ENCODE measurements at regions not wholly inside any gene's neighbourhood (a gene's known extent, or its start where the extent isn't known, plus 50 kb on each side); places are given as distances from the start of the nearest gene placed in this dataset.
A peak's percentile ranks its signal among the peaks of the same experiment; 100 is the strongest.

DNA sequence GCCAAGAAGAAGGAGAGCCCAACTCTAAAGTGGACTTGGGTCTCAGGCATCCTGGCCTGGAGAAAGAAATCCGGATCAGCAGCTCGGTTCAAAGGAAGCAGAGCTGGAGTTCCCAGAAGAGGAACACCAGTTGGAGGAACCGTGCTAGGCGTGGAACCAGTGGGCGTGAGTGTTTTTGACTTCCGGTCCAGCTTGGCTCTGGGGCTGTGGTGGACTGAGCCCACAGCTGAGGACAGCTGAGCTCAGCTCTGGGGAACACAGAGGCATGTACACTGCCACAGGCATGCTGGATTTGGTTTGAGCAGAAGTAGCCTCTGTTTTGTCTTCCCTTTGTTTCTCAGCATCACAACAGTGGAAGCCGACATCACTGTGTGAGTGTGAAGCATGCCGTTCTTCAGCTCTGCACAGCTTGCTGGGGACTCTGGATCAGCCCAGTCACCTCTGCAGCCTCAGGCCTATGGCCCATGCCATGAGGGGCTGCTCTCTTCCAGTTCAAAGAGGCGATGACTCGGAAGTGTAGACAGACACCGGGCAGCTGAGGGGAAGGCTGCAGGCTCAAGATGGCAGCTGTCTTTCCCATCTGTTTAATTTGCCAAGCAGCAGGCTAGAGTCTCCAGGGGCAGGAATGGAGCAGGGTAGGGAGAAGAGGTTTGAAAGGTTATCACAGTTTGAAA lies 185.8 kb upstream of the UBE3A start:
- Mint-ChIP-seq H3K9me3 (peaks cover 5 to 25% of the 10 kb centered on the region in 2 donors), H3K27me3 (peaks cover 19% of the 10 kb centered on the region)

DNA sequence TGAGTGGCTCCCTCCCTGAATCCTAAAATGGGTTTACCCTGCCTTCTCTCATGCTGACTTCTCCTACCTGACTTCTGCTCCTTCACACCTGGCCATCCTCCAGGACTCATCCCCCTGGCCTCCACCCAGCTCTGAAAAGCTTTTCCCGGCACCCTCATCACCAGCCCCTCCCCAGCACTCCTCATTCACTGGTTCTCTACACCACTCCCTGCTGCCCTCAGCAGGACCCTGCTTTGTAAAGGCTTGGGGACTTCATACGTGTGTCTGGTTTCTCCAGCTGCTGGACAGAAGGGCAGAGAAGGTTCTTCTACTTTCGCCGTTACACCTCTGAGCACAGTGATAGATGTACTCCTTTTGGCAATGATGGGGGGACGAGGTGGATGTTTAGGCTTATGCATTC lies 184.9 kb upstream of the UBE3A start:
- ATAC-seq, result no peak

More for the DNA sequence above, 185.8 kb upstream of the UBE3A start:
- H3K4me3 Mint-ChIP-seq, result no peak overlapping the region
- H3K27ac Mint-ChIP-seq, result no peak overlapping the region
- DNase-seq (no peak), ATAC-seq (no peak)
- H3K4me1 Mint-ChIP-seq, result no peaks in the 10 kb centered on the region

DNA sequence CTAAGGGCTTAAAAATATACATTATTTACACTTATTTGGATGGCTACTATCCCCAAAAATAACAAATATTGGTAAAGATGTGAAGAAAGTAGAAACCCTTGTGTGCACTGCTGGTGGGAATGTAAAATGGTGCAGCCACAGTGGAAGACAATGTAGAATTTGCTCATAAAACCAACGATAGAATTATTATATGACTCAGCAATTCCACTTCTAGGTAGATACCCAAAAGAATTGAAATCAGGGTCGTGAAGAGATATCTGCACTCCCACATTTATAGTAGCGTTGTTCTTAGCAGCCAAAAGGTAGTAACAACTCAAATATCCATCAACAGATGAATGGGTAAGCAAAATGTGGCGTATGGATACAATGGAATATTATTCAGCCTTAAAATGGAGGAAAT lies 181.6 kb upstream of the UBE3A start:
- no peak overlapping the region for H3K27ac Mint-ChIP-seq
- ATAC-seq (no peak), DNase-seq (no peak)
- H3K4me1 Mint-ChIP-seq, result no peaks in the 10 kb centered on the region
- peaks cover 5% of the 10 kb centered on the region for H3K27me3 Mint-ChIP-seq
- no peak overlapping the region for H3K4me3 Mint-ChIP-seq
- peaks cover 4 to 13% of the 10 kb centered on the region in 2 donors for H3K9me3 Mint-ChIP-seq

More for the DNA sequence above, 184.9 kb upstream of the UBE3A start:
- no peaks in the 10 kb centered on the region for H3K4me1 Mint-ChIP-seq
- DNase-seq, result no peak
- H3K4me3 Mint-ChIP-seq, result no peak overlapping the region
- peak overlapping the region; percentile 38 to 80 for H3K27ac Mint-ChIP-seq
- peaks cover 5 to 19% of the 10 kb centered on the region in 2 donors for H3K9me3 Mint-ChIP-seq
- H3K27me3 Mint-ChIP-seq, result peaks cover 10% of the 10 kb centered on the region

DNA sequence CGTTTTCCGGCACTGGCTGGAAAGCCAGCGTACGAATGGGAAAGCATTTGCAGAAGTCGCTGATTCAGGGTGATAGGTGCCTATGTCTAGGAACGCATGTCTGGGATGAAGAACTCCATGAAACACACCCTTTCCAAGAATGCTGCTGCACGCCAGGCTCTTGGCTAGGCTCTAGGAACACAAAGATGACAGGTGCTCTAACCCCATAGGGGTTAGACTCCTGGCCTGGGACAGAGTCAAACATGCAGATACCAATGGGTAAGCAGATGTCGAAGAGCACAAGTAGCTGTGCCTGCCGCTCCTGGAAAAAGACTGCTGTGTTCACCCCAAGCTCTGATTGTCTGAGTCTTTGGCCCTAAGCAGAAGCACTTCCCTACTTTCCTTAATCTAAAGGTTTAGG lies 180.9 kb upstream of the UBE3A start:
- H3K4me1 Mint-ChIP-seq, result no peaks in the 10 kb centered on the region
- no peak overlapping the region for H3K4me3 Mint-ChIP-seq
- no peak for DNase-seq
- peaks cover 4 to 13% of the 10 kb centered on the region in 2 donors for H3K9me3 Mint-ChIP-seq
- ATAC-seq, result no peak
- H3K27ac Mint-ChIP-seq, result no peak overlapping the region
- H3K27me3 Mint-ChIP-seq, result peaks cover 5% of the 10 kb centered on the region

DNA sequence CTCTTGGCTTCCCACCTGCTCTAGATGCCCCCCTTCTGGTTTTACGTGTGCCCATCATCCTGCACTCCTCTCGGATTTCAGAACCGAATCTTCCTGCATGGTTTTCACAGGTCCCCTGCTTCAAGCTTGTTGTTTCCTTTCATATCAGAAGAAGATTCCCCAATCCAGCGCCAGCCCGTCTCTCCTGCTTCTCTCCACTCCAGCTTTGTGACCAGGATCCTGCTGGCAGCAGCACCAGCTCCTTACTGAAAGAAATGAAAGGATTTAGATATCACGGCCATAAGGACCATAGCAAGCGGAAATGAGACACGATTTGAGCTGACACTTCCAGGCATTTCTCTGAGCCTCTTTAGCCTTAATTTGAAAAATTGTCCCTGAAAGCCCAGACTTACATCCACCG lies 180.3 kb upstream of the UBE3A start:
- Mint-ChIP-seq H3K4me3 (no peak overlapping the region), H3K4me1 (no peaks in the 10 kb centered on the region), H3K27me3 (peaks cover 5% of the 10 kb centered on the region), H3K27ac (no peak overlapping the region), H3K9me3 (peaks cover 4 to 13% of the 10 kb centered on the region in 2 donors)
- DNase-seq (no peak), ATAC-seq (no peak)

DNA sequence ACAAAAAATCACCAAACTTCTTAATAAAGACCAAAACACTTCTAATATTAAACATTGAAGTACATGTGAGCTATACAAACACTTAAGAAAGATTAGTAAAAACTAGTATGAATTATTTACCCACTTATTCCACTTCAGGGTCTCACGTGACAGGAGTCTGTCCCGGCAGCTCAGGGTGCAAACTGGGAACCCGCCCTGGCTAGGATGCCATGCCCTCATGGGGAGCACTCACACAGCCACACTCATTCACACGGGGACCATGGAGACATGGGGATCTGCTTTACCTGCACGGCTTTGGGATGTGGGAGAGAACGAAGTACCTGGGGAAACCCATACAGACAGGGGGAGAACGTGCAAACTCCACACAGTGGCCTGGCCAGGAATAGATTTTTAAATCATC lies 179.3 kb upstream of the UBE3A start:
- Mint-ChIP-seq H3K4me3 (no peak overlapping the region), H3K27ac (no peak overlapping the region), H3K4me1 (no peaks in the 10 kb centered on the region), H3K27me3 (peaks cover 5% of the 10 kb centered on the region), H3K9me3 (peaks cover 4 to 13% of the 10 kb centered on the region in 2 donors)
- no peak for DNase-seq
- no peak for ATAC-seq

DNA sequence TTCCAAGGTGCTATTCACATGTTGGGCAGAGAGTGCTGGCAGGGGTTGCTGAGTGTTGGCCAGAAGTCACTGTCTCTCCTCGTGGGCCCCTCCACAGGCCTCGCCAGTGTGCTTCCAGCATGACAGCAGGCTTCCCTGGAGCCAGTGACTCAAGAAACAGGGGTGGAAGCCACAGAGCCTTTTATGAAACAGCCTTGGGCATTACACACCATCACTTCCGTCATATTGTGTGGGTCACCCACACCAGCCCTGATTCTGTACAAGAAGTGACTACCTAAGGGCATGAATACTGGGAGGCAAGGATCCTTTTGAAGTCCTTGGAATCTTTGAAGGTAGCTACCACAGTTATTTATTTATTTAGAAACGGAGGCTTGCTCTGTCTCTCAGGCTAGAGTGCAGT lies 177.6 kb upstream of the UBE3A start:
- Mint-ChIP-seq H3K4me3 (no peak overlapping the region), H3K4me1 (no peaks in the 10 kb centered on the region), H3K27me3 (peaks cover 5% of the 10 kb centered on the region), H3K9me3 (peaks cover 4 to 13% of the 10 kb centered on the region in 2 donors), H3K27ac (no peak overlapping the region)
- no peak for DNase-seq
- ATAC-seq, result no peak

DNA sequence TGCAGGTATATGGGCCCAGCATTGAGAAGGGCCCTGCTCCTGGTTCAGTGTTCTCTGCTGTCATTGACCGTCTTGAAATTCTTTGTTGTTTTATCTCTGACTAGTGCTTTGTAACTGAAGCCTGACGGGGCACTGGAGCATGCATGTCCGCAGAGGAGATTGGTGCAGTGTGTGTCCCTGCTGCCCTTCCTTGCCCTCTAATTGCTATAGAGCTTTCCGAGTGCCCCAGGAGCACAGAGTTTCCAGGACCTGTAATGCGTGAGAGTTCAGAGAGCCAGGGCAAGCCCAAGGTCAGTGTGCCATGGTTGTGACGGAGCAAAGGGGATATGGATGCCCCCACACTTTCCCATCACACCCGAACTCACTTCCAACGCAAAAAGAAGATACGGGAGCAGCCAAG lies 174.3 kb upstream of the UBE3A start:
- H3K27ac Mint-ChIP-seq, result no peak overlapping the region
- no peaks in the 10 kb centered on the region for H3K9me3 Mint-ChIP-seq
- H3K27me3 Mint-ChIP-seq, result no peaks in the 10 kb centered on the region
- ATAC-seq (no peak), DNase-seq (no peak)
- no peaks in the 10 kb centered on the region for H3K4me1 Mint-ChIP-seq
- no peak overlapping the region for H3K4me3 Mint-ChIP-seq

DNA sequence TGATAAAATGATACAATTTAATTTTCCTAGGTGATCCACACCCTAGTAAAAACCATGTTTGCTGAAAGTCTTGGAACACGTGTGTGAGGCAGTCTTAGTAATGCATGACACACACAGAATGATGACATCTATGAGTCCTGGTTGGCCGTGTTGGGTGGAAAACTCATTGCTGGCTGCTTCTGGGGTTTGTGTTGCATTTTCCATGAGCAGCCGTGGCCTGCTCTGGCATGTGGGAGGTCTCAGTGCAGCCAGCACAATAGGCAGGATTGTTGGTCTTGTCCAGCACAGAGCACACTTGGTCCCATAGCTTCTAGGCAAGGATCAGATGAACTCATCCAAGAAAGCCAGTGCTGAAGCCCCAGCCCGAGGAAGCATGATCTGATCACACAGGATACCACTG lies 172.8 kb upstream of the UBE3A start:
- DNase-seq, result no peak
- ATAC-seq, result no peak
- no peak overlapping the region for H3K27ac Mint-ChIP-seq
- H3K4me3 Mint-ChIP-seq, result no peak overlapping the region
- H3K27me3 Mint-ChIP-seq, result no peaks in the 10 kb centered on the region
- no peaks in the 10 kb centered on the region for H3K4me1 Mint-ChIP-seq
- peaks cover 0 to 6% of the 10 kb centered on the region in 2 donors for H3K9me3 Mint-ChIP-seq

DNA sequence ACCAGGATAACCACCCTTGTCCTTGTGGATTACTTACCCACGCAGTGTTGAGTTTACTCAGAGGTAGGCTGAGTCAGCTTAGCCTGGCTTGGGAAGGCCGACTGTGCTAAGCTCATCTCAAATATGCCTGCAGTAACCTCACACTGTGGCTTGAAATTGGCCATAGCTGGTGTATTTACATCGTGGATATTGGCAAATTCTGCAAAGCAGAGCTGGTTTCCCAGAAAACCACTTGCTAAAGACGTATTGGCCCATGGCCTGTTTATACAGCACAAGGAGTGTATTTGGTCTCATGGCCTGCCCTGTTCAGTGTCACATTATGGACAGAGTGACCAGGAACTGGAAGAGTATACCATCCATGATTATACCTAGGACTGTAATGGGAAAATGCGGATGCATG lies 170.5 kb upstream of the UBE3A start:
- no peaks in the 10 kb centered on the region for H3K4me1 Mint-ChIP-seq
- no peaks in the 10 kb centered on the region for H3K27me3 Mint-ChIP-seq
- H3K9me3 Mint-ChIP-seq, result peaks cover 0 to 6% of the 10 kb centered on the region in 2 donors
- no peak overlapping the region for H3K4me3 Mint-ChIP-seq
- H3K27ac Mint-ChIP-seq, result no peak overlapping the region
- ATAC-seq (no peak), DNase-seq (no peak)

DNA sequence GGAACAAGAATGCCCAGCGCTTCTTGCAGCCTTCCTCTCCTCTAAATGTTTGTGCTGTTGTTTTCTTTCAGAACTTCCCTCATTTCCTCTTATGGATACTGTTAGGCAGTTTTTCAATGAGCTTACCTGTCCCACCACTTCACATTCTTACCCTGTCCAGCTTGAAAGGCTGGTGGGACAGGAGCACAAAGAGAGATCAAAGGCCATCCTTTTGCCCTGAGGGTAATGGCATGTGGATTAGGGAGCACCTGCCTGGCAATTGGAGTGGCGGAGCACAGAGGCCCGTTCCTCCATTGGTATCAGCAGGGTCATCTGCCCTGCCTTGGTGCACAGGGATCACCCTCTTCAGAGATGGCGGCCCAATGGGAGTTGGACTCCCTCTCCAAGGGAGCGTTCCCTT lies 170.1 kb upstream of the UBE3A start:
- H3K27ac Mint-ChIP-seq, result no peak overlapping the region
- no peaks in the 10 kb centered on the region for H3K4me1 Mint-ChIP-seq
- ATAC-seq, result no peak

DNA sequence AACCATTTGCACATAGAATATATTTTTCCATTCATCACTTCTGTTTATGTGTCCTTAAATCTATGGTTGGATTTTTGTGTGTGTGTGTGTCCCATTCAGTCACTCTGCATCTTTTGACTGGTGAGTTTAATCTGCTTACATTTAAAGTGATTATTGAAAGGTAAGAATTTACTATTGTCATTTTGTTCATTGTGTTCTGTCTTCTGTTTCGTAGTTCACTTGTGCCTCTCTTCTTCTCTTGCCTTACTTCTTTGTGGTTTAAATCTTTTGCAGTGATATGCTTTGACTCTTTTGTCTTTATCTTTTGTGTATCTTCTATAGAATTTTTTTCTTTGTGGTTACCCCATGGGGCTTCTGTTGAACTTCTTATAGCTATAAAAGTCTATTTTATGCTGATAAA lies 166.3 kb upstream of the UBE3A start:
- H3K9me3 Mint-ChIP-seq, result peaks cover 0 to 15% of the 10 kb centered on the region in 2 donors

More for the DNA sequence above, 170.1 kb upstream of the UBE3A start:
- peaks cover 0 to 10% of the 10 kb centered on the region in 2 donors for H3K9me3 Mint-ChIP-seq
- H3K4me3 Mint-ChIP-seq, result no peak overlapping the region
- DNase-seq, result no peak
- H3K27me3 Mint-ChIP-seq, result no peaks in the 10 kb centered on the region

DNA sequence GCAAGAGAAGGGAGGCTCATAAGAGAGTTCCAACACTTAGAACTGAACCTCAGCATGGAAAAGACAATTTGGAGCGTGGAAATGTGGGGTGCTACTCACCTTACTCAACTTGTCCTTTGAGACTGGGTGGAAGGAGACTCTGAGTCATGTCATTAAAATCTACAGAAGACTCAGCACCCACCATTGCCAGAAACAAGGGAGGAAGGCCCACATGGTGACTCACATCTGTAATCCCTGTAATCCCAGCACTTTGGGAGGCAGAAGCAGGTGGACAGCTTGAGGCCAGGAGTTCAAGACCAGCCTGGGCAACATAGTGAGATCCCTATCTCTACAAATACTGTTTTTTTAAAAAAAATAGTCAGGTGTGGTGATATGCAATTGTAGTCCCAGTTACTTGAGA lies 161.9 kb upstream of the UBE3A start:
- Mint-ChIP-seq H3K9me3 (peaks cover 5 to 18% of the 10 kb centered on the region in 2 donors), H3K4me3 (no peak overlapping the region), H3K4me1 (no peaks in the 10 kb centered on the region), H3K27me3 (peaks cover 10% of the 10 kb centered on the region), H3K27ac (no peak overlapping the region)
- no peak for DNase-seq
- no peak for ATAC-seq

More for the DNA sequence above, 166.3 kb upstream of the UBE3A start:
- DNase-seq (no peak), ATAC-seq (no peak)
- H3K27me3 Mint-ChIP-seq, result no peaks in the 10 kb centered on the region
- no peaks in the 10 kb centered on the region for H3K4me1 Mint-ChIP-seq
- no peak overlapping the region for H3K4me3 Mint-ChIP-seq
- no peak overlapping the region for H3K27ac Mint-ChIP-seq

DNA sequence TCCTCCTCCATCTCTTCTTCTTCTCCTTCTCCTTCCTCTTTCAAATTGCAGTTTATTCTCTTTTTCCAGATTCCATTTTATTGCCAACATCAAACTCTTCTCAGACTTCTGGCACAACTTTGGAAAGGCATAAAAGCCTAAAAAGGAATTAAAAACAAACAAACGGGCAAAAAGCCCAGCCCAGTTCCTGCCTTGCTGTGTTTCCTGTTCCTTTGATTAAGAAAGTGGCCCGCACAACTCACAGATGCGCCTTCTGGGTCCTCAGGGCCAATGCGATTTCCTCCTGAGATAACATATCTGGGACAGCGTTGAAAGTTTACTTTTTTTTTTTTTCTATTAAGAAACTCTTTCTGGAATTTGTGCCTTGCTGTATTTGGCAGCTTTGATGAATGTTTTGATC lies 158.7 kb upstream of the UBE3A start:
- Mint-ChIP-seq H3K4me3 (no peak overlapping the region), H3K4me1 (no peaks in the 10 kb centered on the region), H3K27ac (peak overlapping the region in 1 of 2 donors; percentile 42), H3K9me3 (peaks cover 5 to 9% of the 10 kb centered on the region in 2 donors), H3K27me3 (peaks cover 20% of the 10 kb centered on the region)
- no peak for ATAC-seq
- no peak for DNase-seq

DNA sequence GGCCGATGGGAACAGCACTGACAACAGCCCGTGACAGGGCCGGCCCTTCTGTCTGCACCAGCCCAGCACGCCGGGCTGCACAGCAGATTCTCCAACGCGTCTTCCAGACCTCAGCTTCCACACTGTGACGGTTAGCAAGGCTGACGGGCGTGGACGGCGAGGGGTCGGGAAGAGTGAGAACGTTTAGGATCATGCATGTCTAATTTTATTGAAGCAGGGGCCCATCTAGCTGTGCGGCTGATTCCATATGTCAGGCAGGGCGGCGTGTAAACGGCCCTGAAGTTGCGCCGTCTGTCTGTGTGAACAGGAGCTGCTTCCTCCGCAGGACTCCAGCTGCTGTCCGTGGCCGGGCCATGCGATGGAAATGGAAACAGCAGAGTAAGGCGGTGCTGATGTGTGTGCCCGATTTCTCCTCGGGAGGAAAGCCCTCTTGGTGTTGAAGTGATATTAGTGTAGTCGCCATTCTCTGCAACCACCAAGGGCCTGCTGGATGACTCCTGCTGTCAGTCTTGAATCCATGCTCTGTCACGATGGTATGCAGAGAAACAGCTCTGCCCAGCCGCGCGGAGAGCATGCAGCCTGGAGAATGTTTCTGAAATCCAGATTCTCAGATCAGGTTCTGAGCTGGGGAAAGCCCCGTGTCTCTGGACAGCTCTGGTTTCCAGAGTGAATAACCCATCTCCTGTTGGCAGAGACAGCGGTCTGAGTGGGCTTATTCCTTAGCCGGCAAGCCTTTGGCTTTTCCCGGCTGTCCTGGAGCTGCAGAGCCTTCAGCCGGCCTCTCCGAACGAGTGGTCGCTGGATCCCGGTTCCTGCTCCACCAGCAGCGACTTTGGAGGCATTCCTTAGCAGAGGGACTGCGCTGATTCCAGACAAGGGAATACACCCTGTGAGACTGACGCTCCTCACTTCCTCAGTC lies 158.1 kb upstream of the UBE3A start:
- ATAC-seq, result no peak

More for the DNA sequence above, 158.1 kb upstream of the UBE3A start:
- no peak overlapping the region for H3K4me3 Mint-ChIP-seq
- H3K9me3 Mint-ChIP-seq, result peaks cover 5 to 9% of the 10 kb centered on the region in 2 donors
- H3K4me1 Mint-ChIP-seq, result no peaks in the 10 kb centered on the region
- no peak overlapping the region for H3K27ac Mint-ChIP-seq
- H3K27me3 Mint-ChIP-seq, result peaks cover 20% of the 10 kb centered on the region
- no peak for DNase-seq

All from stimulated activated naive CD8-positive, alpha-beta T cell treated with anti-CD3 and anti-CD28 coated beads, Interleukin-15, amount 100 ng/mL, for 72 hours (primary cell).